ENCODE measurements at regions not wholly inside any gene's neighbourhood (a gene's known extent, or its start where the extent isn't known, plus 50 kb on each side); places are given as distances from the start of the nearest gene placed in this dataset.
"Not testable (repeated sequence)": the region's sequence is repeated elsewhere in the genome, so short reads cannot be mapped to it uniquely, and the experiment has no call there.

GRCh38 chr3:194261581-194262063, 89.5 kb downstream of the CPN2 start:
- peaks cover 11% of the 10 kb centered on the region for H3K4me1 ChIP-seq
- H3K27me3 ChIP-seq (ENCODE audit: insufficient read depth in 3 of 3, low read length in 2 of 3): no peaks in the 10 kb centered on the region
- TF ChIP-seq CTCF (IDR thresholded peaks at IDR 0.05): no peak
- WGBS, 3 donors: 90 to 96% (median 93%) methylated on average over 6 of the region's 6 CpGs
- peaks cover 3% of the 10 kb centered on the region for H3K9me3 ChIP-seq
- H3K4me3 ChIP-seq: no peak overlapping the region
- H3K27ac ChIP-seq: no peak overlapping the region
- ATAC-seq (no peak), DNase-seq (no peak)
- no peaks in the 10 kb centered on the region for H3K36me3 ChIP-seq (ENCODE audit: insufficient read depth in 1 of 2, low read depth in 1 of 2)
- intact Hi-C loops (cut with DNase I): no loop called here

GRCh38 chr3:194262176-194262924, 88.8 kb downstream of the CPN2 start:
- WGBS, 3 donors: 84 to 91% (median 89%) methylated on average over 10 of the region's 10 CpGs
- Histone ChIP-seq H3K4me1 (peaks cover 16% of the 10 kb centered on the region), H3K4me3 (no peak overlapping the region), H3K27me3 (ENCODE audit: insufficient read depth in 3 of 3, low read length in 2 of 3) (no peaks in the 10 kb centered on the region), H3K27ac (no peak overlapping the region), H3K9me3 (peaks cover 3% of the 10 kb centered on the region), H3K36me3 (ENCODE audit: insufficient read depth in 1 of 2, low read depth in 1 of 2) (no peaks in the 10 kb centered on the region)
- no peak for TF ChIP-seq CTCF (IDR thresholded peaks at IDR 0.05)
- ATAC-seq: no peak
- intact Hi-C loops (cut with DNase I): no loop called here
- no peak for DNase-seq

- no peak for TF ChIP-seq CTCF (IDR thresholded peaks at IDR 0.05)
- intact Hi-C loops (cut with DNase I): no loop called here
- H3K4me1 ChIP-seq: peaks cover 16% of the 10 kb centered on the region
- H3K27ac ChIP-seq: no peak overlapping the region
- peaks cover 3% of the 10 kb centered on the region for H3K9me3 ChIP-seq
- no peak for ATAC-seq
- WGBS, 3 donors: 96 to 97% (median 96%) methylated on average over 5 of the region's 5 CpGs
- H3K36me3 ChIP-seq (ENCODE audit: insufficient read depth in 1 of 2, low read depth in 1 of 2): no peaks in the 10 kb centered on the region
- H3K27me3 ChIP-seq (ENCODE audit: insufficient read depth in 3 of 3, low read length in 2 of 3): no peaks in the 10 kb centered on the region
- DNase-seq: no peak
- no peak overlapping the region for H3K4me3 ChIP-seq
Measured at GRCh38 chr3:194262925-194263305, 88.2 kb downstream of the CPN2 start.

GRCh38 chr3:194264631-194265504, 86.3 kb downstream of the CPN2 start:
- not testable (repeated sequence) for H3K9me3 ChIP-seq; DNase-seq; H3K4me3 ChIP-seq; H3K36me3 ChIP-seq (ENCODE audit: insufficient read depth in 1 of 2, low read depth in 1 of 2); ATAC-seq; H3K27me3 ChIP-seq (ENCODE audit: insufficient read depth in 3 of 3, low read length in 2 of 3)
- Histone ChIP-seq H3K27ac (peak overlapping the region; percentile 30), H3K4me1 (peaks cover 19% of the 10 kb centered on the region)
- 51 to 54% (median 54%) methylated on average over 32 to 37 of the region's 37 CpGs for WGBS, 3 donors
- intact Hi-C loops (cut with DNase I): loop anchor here (5.0 kb wide), 3 partner anchors 47 to 268 kb away; no protein-coding TSS in a partner anchor

- Histone ChIP-seq H3K4me3 (no peak overlapping the region), H3K27me3 (ENCODE audit: insufficient read depth in 3 of 3, low read length in 2 of 3) (no peaks in the 10 kb centered on the region), H3K27ac (peak overlapping the region; percentile 64), H3K9me3 (no peaks in the 10 kb centered on the region), H3K36me3 (ENCODE audit: insufficient read depth in 1 of 2, low read depth in 1 of 2) (no peaks in the 10 kb centered on the region), H3K4me1 (peaks cover 25% of the 10 kb centered on the region)
- no peak for TF ChIP-seq CTCF (IDR thresholded peaks at IDR 0.05)
- intact Hi-C loops (cut with DNase I): loop anchor here (5.0 kb wide), 3 partner anchors 47 to 268 kb away; no protein-coding TSS in a partner anchor
- DNase-seq: peak; percentile 91 to 97
- ATAC-seq: peak; percentile 95 to 97 (median 97)
- 0 to 2% (median 1%) methylated on average over 18 to 19 of the region's 19 CpGs for WGBS, 3 donors
Measured at GRCh38 chr3:194265505-194265892, 85.6 kb downstream of the CPN2 start.
